ENCODE measurements at regions not wholly inside any gene's neighbourhood (a gene's known extent, or its start where the extent isn't known, plus 50 kb on each side); places are given as distances from the start of the nearest gene placed in this dataset.
"Not testable (repeated sequence)": the region's sequence is repeated elsewhere in the genome, so short reads cannot be mapped to it uniquely, and the experiment has no call there.

DNA sequence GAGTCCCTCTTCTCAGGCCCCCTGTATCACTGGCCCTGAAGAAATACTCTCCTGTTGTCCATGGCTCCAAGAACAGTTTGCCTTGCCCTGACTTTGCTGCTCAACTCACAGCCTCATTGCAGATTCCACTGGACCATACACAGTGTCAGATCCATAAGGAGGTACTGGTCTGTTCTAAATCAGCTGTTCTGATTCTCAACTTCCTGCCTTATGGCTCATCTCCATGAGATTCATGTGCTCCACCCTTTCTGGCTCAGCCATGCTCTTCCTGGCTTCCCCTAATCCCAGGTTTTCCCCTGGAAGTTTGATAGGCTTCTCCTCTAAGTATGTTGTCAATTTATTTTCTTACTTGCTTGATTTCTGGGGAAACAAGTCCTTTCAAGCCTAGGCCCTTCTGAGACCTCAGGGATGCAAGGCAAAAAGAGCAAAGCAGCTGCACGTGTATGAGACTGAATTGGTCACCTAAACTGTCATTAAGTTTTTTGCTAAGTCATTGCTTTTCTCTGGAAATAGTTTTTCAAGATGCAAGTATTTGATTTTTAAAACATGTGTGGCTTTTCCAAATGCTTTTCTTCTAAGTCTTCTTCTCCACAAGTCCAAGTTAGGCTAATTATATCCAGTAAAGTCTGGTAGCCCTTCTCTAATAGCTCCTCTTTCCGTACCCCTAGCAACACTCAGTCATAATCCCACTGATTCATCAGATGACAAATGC lies 1288.5 kb downstream of the RPIA start:
- not testable (repeated sequence) for DNase-seq

DNA sequence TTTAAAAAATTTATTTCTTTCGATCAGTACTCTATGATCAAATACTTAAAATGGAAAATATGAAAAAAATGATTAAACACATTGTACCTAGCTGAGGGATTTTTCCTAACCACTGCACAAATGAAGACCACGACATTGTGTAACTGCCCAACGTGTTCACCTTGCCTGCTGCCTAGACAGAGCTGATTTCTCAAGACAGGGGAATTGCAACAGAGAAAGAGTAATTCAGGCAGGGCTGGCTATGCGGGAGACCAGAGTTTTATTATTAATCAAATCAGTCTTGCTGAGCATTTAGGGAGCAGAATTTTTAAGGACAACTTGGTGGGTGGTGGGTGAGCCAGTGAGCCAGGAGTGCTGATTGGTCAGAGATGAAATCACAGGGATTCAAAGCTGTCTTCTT lies 1290.8 kb downstream of the RPIA start:
- DNase-seq = not testable (repeated sequence)

DNA sequence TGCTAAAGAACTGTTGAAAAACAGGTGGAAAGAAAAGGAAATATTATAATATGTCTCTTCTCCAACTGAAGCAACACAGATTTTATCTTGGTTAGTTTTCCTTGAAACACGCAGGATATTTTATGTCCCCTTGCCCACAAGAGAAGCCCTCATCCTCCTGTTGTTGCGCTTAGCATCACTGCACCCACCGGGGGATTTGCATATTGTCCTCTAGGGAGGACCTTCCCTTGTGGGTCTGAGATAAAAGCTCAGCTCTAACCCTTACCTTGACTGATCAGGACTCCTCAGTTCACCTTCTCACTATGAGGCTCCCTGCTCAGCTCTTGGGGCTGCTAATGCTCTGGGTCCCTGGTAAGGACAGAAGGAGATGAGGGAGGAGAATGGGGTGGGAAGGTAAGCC lies 1294.2 kb downstream of the RPIA start:
- DNase-seq = not testable (repeated sequence)

DNA sequence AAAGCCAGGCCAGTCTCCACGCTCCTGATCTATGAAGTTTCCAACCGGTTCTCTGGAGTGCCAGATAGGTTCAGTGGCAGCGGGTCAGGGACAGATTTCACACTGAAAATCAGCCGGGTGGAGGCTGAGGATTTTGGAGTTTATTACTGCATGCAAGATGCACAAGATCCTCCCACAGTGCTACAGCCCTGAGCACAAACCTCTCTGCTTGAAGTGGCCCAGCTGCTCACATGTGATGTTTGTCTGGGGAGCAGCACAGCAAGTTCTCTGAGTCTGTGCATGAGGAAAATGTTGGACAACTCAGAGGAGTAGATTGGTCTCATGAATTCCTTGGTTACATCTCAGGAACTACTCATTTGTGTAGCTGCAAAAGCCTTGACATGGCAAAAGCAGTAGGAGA lies 1295.1 kb downstream of the RPIA start:
- not testable (repeated sequence) for DNase-seq

DNA sequence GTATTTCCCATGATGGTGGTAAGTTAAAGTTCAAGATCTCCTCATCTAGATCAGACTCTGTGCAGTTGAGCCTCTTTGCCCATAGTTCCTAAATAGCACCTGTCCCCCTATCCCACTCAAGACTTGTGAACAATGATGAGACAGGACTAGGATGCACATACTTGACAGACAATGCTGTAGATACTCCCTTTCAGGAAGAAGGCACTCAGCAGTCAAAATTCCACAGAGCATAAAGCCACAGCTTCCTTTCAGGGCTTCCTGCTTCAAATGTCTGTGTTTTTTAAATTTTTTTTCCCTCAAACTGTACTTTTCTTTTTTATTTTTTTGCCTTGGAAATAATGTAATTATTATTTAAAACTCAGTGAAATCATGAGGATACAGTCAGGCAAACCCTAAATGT lies 1305.3 kb downstream of the RPIA start:
- DNase-seq = not testable (repeated sequence)

DNA sequence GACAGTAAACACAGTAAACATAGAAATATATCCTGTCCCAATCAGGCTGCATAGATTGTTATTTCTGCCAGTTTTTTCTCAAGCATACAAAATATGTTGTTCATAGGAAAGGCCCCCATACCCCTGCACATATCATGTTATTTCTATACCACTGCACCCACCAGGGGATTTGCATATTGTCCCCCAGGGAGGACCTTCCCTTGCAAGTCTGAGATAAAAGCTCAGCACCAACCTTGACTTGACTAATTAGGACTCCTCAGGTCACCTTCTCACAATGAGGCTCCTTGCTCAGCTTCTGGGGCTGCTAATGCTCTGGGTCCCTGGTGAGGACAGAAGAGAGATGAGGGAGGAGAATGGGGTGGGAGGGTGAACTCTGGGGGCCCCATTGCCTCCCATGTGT lies 1313.1 kb downstream of the RPIA start:
- not testable (repeated sequence) for DNase-seq

DNA sequence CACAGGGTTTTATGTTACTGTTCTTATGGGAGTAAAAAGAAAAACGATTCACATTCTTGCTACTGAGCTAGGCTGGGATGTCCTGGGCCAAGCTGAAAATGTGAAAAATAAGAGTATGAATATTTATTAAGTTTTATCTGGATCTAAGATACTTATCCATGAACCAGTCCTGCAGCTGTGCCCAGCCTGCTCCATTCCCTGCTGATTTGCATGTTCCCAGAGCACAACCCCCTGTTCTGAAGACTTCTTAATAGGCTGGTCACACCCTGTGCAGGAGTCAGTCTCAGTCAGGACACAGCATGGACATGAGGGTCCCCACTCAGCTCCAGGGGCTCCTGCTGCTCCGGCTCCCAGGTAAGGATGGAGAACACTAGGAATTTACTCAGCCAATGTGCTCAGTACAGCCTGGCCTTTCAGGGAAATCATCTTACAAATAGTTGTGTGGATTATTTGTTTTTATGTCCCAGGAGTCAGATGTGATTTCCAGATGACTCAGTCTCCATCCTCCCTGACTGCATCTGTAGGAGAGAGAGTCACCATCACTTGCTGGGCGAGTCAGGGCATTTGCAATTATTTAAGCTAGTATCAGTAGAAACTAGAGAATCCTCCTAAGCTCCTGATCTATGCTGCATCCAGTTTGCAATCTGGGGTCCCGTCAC lies 1319.1 kb downstream of the RPIA start:
- DNase-seq = not testable (repeated sequence)

DNA sequence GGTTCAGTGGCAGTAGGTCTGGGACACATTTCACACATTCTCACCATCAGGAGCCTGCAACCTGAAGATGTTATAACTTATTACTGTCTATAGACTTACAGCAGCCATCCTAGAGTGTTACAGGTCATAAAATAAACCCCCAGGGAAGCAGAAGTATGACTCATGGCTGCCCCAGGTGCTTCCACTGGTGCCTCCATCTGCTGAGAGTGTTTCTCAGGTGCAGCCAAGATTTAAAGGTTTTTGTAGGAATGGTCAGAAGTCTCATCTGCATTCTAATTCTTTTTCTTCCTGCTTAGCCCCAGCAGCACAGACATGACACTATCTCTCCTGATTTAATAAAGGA lies 1319.6 kb downstream of the RPIA start:
- not testable (repeated sequence) for DNase-seq

DNA sequence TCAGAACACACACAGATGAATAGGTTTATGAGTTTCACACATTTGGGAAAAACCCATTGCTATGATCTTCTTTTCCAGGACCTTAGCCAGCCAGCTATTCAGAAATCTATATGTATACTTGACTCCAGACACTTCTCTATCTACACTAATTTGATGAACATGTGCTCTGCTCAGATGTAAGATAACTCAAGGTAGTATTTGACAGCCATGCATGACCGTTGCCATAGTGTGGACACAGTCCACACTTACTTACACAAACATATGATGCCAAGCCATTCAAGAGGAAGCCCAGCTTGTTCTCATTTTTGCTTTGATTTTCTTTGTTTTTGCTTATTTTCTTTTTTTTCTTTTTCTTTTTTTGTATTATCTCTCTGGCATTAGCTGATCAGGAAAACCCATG lies 1328.4 kb downstream of the RPIA start:
- DNase-seq = not testable (repeated sequence)

DNA sequence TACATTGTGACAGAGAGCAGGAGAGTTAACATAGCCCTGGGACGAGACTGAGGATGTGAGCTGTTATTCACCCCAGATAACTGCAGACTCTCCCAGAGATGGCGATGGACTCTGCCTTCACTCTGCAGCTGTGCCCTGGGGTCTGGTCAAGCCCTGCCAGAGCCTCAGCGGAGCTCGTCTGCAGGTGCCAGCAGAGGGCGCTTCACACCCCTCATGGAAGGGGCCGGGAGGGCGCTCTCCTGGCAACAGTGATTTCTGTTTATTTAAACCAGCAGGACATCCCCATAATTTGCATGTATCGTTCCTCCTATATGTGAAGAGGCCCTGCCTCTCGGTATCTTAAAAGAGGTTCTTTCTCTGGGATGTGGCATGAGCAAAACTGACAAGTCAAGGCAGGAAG lies 1329.8 kb downstream of the RPIA start:
- DNase-seq = not testable (repeated sequence)

DNA sequence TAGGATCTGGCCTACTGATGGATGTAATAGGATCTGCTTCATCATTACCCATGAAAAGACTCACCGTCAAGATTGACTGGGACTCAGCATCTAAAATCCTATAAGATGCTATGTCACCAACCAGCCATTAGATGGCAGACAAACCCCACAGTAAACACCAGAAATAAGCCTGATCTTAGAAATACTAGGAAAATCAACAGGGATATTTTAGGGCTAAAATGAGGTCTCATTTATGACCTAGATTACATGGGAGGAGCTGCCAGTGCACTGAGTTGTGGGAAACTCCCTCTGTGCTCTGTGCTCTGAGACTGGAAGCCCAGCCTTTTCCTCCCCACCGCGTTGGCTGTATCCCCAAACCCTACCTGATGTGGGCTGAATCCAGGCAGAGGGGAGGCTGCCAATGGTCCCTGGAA lies 1335.8 kb downstream of the RPIA start:
- DNase-seq = not testable (repeated sequence)

DNA sequence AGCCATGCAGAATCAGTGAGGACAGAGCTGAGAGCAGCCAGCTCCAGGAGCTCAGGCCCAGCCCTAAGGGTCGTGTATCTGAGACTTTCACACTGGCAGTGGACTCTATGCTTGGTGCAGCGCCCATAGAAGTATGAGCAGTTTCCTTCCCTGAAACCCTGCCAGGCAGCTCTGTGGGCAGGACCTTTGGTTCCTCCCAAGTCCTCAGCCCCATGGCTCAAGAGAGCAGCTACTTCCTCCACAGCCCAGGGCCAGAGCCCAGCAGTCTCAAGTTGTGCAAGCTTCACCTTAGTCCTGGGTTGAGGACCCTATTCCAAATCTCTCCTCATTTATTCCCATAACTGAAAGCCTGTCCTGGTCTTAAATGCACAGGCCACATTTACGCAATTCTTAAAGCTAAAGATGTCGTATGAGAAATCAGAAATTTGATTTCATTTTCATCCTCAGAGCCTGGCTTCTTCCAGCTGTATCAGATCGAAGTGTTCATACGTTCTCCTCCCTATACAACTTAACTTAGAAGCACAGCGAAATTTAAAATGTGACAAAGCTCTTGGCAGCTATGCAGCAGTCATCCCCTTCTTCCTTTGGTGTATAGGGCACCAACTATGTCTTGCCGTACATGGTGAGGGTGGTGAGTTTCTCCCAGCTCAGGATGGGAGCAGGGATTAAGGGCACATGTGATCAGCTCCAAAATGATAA lies 1337.1 kb downstream of the RPIA start:
- DNase-seq = not testable (repeated sequence)

DNA sequence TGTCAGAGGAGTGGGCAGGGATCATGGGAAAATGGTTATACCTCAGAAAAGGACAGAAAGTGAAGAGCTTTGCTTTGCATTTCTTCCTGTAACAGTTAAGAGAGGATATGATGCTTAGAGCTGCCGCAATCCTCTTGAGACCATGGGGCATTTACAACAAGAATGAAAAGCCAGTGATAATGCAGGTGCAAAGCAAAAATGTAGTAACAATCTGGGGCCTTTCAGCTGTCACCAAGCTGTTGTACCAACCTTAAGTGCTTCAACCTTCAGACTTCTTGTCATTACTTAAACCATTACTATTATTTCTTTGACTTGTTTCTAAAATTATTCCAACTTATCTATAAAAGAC lies 1337.6 kb downstream of the RPIA start:
- not testable (repeated sequence) for DNase-seq

DNA sequence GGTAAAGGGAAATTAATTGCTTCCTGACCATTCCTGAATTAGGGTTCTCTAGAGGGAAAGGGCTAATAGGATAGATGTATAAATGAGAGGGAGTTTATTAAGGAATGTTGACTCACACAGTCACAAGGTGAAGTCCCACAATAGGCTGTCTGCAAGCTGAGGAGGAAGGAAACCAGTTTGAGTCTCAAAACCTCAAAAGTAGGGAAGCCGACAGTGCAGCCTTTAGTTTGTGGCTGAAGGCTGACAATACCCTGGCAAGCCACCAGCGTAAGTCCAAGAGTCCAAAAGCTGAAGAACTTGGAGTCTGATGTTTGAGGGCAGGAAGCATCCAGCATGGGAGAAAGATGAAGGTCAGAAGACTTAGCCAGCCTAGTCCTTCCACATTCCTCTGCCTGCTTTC lies 1340.8 kb downstream of the RPIA start:
- not testable (repeated sequence) for DNase-seq

DNA sequence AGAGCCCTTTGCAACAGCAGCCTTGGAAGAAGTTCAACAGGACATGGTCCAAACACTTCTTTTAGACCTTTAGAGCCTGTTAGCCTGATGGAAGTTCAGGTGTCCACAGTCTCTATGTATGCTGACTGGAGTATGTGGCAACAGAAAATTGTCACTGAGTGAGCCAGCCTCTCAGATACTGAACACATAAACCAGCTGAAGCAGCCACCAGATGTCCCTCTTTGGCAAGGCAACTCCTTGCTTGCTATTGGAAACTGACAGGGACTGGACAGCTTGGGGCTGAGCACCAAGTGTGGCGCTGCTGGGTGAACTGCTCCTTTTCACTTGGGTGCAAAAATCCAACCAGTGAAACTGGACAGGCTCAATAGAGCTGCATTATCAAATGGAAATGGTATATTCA lies 1344.9 kb downstream of the RPIA start:
- not testable (repeated sequence) for DNase-seq

DNA sequence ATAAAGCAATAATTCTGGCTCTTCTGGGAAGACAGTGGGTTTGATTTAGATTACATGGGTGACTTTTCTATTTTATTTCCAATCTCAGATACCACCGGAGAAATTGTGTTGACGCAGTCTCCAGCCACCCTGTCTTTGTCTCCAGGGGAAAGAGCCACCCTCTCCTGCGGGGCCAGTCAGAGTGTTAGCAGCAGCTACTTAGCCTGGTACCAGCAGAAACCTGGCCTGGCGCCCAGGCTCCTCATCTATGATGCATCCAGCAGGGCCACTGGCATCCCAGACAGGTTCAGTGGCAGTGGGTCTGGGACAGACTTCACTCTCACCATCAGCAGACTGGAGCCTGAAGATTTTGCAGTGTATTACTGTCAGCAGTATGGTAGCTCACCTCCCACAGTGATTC lies 1347.6 kb downstream of the RPIA start:
- not testable (repeated sequence) for DNase-seq

DNA sequence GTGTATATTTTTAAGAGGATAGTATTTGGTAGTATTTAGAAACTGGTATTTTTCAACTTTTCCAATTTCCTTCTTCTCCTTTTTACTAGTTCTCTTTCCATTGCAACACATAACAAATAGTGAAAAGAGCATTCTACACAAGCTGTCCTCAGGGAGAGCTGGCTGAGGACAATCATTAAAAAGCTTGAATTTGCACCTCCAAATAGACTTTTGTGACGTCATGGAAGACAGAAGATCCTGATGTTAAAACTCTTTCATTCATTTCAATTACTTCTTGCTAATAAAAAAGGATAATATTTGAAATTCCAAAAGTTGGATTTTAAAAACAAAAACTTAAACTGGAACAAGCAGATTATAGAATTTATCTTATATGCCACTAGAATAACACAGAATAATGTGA lies 1356.3 kb downstream of the RPIA start:
- not testable (repeated sequence) for DNase-seq

DNA sequence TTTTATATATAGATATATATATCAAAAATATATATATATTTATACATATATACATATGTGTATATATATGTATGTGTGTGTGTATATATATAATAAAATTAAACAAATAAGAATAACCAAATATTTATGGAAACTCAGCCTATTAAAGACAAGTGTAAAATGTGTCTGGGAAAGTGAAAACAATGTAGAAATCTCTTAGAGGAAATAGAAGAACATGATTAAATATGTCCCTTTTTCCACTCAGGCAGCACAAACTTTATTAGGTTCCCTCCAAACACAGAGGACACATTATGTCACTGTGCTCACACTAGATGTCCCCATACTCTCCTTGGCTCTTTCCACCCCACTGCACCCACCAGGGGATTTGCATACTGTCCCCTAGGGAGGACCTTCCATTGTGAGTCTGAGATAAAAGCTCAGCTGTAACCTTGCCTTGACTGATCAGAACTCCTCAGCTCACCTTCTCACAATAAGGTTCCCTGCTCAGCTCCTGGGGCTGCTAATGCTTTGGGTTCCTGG lies 1360.7 kb downstream of the RPIA start:
- DNase-seq = not testable (repeated sequence)

DNA sequence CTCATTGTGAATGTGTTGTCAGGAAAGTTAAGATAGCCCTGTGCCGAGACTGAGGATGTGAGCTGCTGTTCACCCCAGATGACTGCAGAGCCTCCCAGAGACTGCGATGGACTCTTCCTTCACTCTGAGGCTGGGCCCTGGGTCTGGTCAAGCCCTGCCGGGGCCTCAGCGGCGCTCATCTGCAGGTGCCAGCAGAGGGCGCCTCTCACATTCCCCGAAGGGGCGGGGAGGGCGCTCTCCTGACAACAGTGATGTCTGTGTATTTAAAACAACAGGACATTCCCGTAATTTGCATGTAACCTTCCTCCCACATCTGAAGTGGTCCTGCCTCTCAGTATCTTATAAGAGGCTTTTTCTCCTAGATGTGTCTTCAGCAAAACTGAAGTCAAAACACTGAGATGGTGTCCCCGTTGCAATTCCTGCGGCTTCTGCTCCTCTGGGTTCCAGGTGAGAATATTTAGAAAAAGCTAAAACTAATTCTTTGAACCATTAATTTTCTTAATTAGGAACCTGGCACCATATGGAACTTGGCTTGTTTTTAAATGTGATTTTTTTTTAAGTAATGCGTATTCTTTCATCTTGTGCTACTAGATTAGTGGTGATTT lies 1377.9 kb downstream of the RPIA start:
- DNase-seq = no peak

DNA sequence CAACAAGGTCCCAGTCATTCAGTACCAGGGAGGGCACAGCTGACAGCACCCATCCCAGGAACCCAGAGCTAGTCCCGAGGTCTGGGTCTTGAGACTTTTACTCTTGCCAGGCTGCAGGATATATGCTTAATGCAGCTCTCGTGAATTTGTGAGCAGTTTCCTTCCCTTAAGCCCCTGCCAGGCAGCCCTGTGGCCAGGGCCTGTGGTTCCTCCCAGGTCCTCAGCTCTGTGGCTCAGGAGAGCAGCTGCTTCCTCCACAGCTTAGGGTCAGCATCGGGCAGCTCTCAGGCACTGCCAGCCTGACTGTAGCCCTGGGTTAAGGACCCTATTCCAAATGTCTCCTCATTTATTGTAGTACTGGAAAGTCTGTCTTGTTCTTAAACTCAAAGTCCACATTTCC lies 1384.8 kb downstream of the RPIA start:
- DNase-seq = no peak

DNA sequence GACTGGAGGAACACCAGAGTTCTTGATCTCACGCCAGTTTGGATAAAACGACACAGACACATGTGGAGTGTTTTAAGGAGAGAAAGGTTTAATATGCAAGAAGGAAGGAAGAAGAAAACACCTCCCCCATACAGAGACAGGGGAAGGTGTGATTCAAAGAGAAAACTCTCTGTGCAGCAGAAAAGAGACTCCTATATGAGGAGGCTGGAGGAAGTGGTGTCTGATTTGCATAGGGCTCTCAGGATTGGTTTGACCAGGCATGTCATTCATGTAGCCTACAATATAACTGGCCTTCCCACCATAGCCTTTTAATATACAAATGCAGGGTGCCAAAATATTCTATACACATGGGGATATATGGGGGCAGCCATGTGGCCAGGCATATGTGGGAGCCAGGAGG lies 1386.5 kb downstream of the RPIA start:
- no peak for DNase-seq

DNA sequence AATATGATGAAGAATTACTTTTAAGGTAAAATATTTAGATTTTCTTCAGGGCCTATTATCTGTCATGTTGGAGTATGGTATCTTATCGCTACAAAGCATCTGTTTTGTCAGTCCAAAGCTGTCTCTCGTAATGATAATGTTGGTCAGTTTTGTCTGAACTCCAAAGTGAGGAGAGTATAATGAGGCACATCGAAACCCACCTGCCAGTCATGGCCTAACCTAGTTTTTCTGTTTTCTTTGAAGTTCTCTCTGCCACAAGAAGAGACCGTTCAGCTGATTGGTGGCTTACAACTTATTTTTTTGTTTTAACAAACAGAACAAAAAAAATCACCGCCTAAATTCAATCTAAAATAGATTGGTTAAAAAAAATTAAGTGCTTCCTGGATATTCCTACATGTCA lies 1387.9 kb downstream of the RPIA start:
- no peak for DNase-seq

DNA sequence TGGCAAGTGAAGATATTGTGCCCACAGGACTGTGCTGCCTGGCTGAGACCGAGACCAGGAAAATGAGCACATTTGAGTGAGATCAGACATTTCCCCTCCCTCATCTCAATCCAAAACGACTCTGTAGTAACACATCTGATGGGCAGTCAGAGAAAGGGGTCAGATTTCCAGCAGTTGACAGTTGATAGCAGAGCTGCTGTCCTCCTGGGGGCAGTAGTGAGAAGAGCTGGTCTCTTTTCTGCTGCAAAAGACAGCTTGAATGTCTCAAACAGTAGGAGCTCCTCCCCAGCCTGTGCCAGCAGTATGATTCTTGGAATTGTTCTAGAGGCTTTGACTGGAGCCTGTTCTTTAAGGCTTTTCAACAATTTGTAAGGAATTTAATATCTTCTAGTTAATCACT lies 1396.3 kb downstream of the RPIA start:
- not testable (repeated sequence) for DNase-seq

All from NCI-H226 (cell line).